Gastrocnemius medialis (tissue), 4 donors: ENCODE measurements at regions not wholly inside any gene's neighbourhood (a gene's known extent, or its start where the extent isn't known, plus 50 kb on each side); places are given as distances from the start of the nearest gene placed in this dataset.

Experiments
- CTCF ChIP-seq, 5 experiments: fragments of 450-650 bp in 3 of 5; fragments of 200-600 bp in 2 of 5; sonication (generic) in 2 of 5; IDR thresholded peaks in 4 of 5; conservative IDR thresholded peaks in 1 of 5; 1 replicate in 4 of 5; 2 replicates in 1 of 5; pipeline ENCODE4 v1.5.1; 2016 to 2019; ENCODE audit warnings: antibody characterized with exemption in 5 of 5, mild to moderate bottlenecking in 3 of 5, moderate library complexity in 3 of 5
- POLR2A ChIP-seq, 2 donors: fragments of 450-650 bp; IDR thresholded peaks; one replicate each; pipeline ENCODE4 v1.6.1; 2017; ENCODE audit warnings: antibody characterized with exemption in 2 of 2, mild to moderate bottlenecking in 2 of 2, moderate library complexity in 2 of 2

- TF ChIP-seq CTCF (IDR thresholded peaks at IDR 0.05 in 4 of 5, conservative IDR thresholded peaks at IDR 0.05 in 1 of 5) = no peak
- no peak for TF ChIP-seq POLR2A (IDR thresholded peaks at IDR 0.05)
Observed at GRCh38 chr5:127213231-127213630, 77.4 kb upstream of the MEGF10 start.
